H1 (cell line): ENCODE measurements at regions not wholly inside any gene's neighbourhood (a gene's known extent, or its start where the extent isn't known, plus 50 kb on each side); places are given as distances from the start of the nearest gene placed in this dataset.

Experiments
- CTCF ChIA-PET: fragments of 300-600 bp; sonication (Branson Sonifier 250); formaldehyde crosslinking; loops from one replicate; lab custom pipeline; 2021; ENCODE audit not compliant: partially characterized antibody; lab: Charles Lee
- POLR2A ChIA-PET: fragments of 300-600 bp; sonication (Branson Sonifier 250); formaldehyde crosslinking; loops from one replicate; lab custom pipeline; 2021; ENCODE audit warnings: inconsistent platforms; ENCODE audit not compliant: partially characterized antibody; lab: Charles Lee
- DNase-seq, 2 experiments: peaks; one replicate each; pipeline versions ENCODE4 v3.0.0 to v3.0.0-alpha.2; 2010 to 2022; ENCODE audit warnings: low spot score in 2 of 2, low read depth in 1 of 2, mixed read lengths in 1 of 2
- FAIRE-seq: peaks from 2 replicates; lab custom pipeline; 2011; peaks lifted over from hg19 to GRCh38; lab: Jason Lieb, UNC
- H2AFZ ChIP-seq: 2 replicates; pipeline ENCODE4 v1.8.1; 2012; ENCODE audit warnings: low read length, inconsistent platforms
- H2AK5ac ChIP-seq: 2 replicates; pipeline ENCODE4 v1.6.1; 2013; ENCODE audit warnings: low read depth, low read length
- H2BK120ac ChIP-seq: replicated peaks from 2 replicates; pipeline ENCODE3; 2013; ENCODE audit warnings: low read depth, low read length, inconsistent platforms
- H2BK12ac ChIP-seq: 2 replicates; pipeline ENCODE4 v1.6.1; 2013; ENCODE audit warnings: low read depth, low read length
- H2BK15ac ChIP-seq: 2 replicates; pipeline ENCODE4 v1.6.1; 2013; ENCODE audit warnings: low read length
- H2BK20ac ChIP-seq: 2 replicates; pipeline ENCODE4 v1.6.1; 2013; ENCODE audit warnings: low read length
- H2BK5ac ChIP-seq: 2 replicates; pipeline ENCODE4 v1.6.1; 2013; ENCODE audit warnings: low read depth, low read length
- H3K14ac ChIP-seq: 2 replicates; pipeline ENCODE4 v1.6.1; 2013; ENCODE audit warnings: inconsistent platforms; ENCODE audit not compliant: insufficient read length
- H3K18ac ChIP-seq: 2 replicates; pipeline ENCODE4 v1.6.1; 2013; ENCODE audit warnings: low read length; ENCODE audit errors: extremely low read depth
- H3K23ac ChIP-seq: 2 replicates; pipeline ENCODE4 v1.6.1; 2013; ENCODE audit warnings: inconsistent platforms; ENCODE audit not compliant: insufficient read length
- H3K23me2 ChIP-seq: 2 replicates; pipeline ENCODE4 v1.6.1; 2013; ENCODE audit warnings: low read depth, low read length
- H3K27ac ChIP-seq: 2 replicates; pipeline ENCODE4 v1.6.1; 2011; ENCODE audit warnings: low read depth, low read length, inconsistent platforms
- H3K27me3 ChIP-seq, 4 experiments: replicated peaks in 1 of 4; 1 replicate in 1 of 4; 2 replicates in 3 of 4; pipeline versions ENCODE4 v1.6.1 to v1.8.1; 2011 to 2013; ENCODE audit warnings: low read length in 3 of 4, mild to moderate bottlenecking in 3 of 4, inconsistent platforms in 2 of 4, mixed read lengths in 2 of 4, moderate library complexity in 1 of 4; ENCODE audit not compliant: control insufficient read depth in 3 of 4, insufficient read depth in 3 of 4; ENCODE audit errors: extremely low read depth in 1 of 4
- H3K36me3 ChIP-seq, 4 experiments: 2 replicates each; pipeline versions ENCODE4 v1.6.1 to v1.8.1; 2011 to 2013; ENCODE audit warnings: mild to moderate bottlenecking in 4 of 4, low read length in 3 of 4, moderate library complexity in 2 of 4, control low read depth in 1 of 4, inconsistent platforms in 1 of 4; ENCODE audit not compliant: insufficient read depth in 4 of 4, control insufficient read depth in 2 of 4
- H3K4ac ChIP-seq: replicated peaks from 2 replicates; pipeline ENCODE3; 2013; ENCODE audit warnings: low read length, low read depth, mixed read lengths, inconsistent platforms; ENCODE audit not compliant: insufficient read length
- H3K4me1 ChIP-seq, 4 experiments: replicated peaks in 1 of 4; 1 replicate in 1 of 4; 2 replicates in 3 of 4; pipeline versions ENCODE4 v1.6.1 to v1.8.1; 2011 to 2013; ENCODE audit warnings: low read length in 3 of 4, inconsistent platforms in 2 of 4, mixed read lengths in 1 of 4; ENCODE audit not compliant: insufficient read depth in 4 of 4, control insufficient read depth in 3 of 4
- H3K4me2 ChIP-seq, 2 experiments: 2 replicates each; pipeline versions ENCODE4 v1.6.1 to v1.8.1; 2011 to 2013; ENCODE audit warnings: low read depth in 2 of 2, low read length in 2 of 2, control low read depth in 1 of 2, inconsistent platforms in 1 of 2, mild to moderate bottlenecking in 1 of 2; ENCODE audit not compliant: insufficient read depth in 1 of 2
- H3K4me3 ChIP-seq, 4 experiments: fragments of 200-600, 300-600 bp in 1 of 4; sonication (generic), shearing (Covaris generic), sonication (Bioruptor Twin) in 1 of 4; 2 replicates each; pipeline versions ENCODE4 v1.5.1 to v1.8.1; 2011 to 2016; ENCODE audit warnings: low read length in 4 of 4, low read depth in 3 of 4, control low read depth in 2 of 4, inconsistent platforms in 2 of 4, mild to moderate bottlenecking in 2 of 4, mixed read lengths in 1 of 4, moderate library complexity in 1 of 4; ENCODE audit not compliant: insufficient read depth in 2 of 4; ENCODE audit errors: extremely low read depth in 1 of 4
- H3K56ac ChIP-seq: replicated peaks from 2 replicates; pipeline ENCODE3; 2013; ENCODE audit warnings: low read depth, mild to moderate bottlenecking, mixed read lengths, low read length, inconsistent platforms; ENCODE audit not compliant: insufficient read length
- H3K79me1 ChIP-seq: 2 replicates; pipeline ENCODE4 v1.6.1; 2013; ENCODE audit warnings: low read depth, low read length, control low read depth
- H3K79me2 ChIP-seq, 2 experiments: 2 replicates each; pipeline versions ENCODE4 v1.6.1 to v1.8.1; 2012 to 2013; ENCODE audit warnings: low read length in 2 of 2, mild to moderate bottlenecking in 2 of 2, inconsistent platforms in 1 of 2; ENCODE audit not compliant: insufficient read depth in 2 of 2, control insufficient read depth in 1 of 2
- H3K9ac ChIP-seq, 4 experiments: replicated peaks in 1 of 4; 1 replicate in 1 of 4; 2 replicates in 3 of 4; pipeline versions ENCODE4 v1.6.1 to v1.8.1; 2011 to 2013; ENCODE audit warnings: low read depth in 3 of 4, low read length in 3 of 4, control low read depth in 2 of 4, mild to moderate bottlenecking in 2 of 4, moderate library complexity in 2 of 4, inconsistent platforms in 1 of 4; ENCODE audit errors: extremely low read depth in 1 of 4
- H3K9me3 ChIP-seq, 2 experiments: 2 replicates each; pipeline versions ENCODE4 v1.6.1 to v1.8.1; 2012 to 2013; ENCODE audit warnings: mild to moderate bottlenecking in 2 of 2, moderate library complexity in 2 of 2, control low read depth in 1 of 2, inconsistent platforms in 1 of 2, low read depth in 1 of 2, low read length in 1 of 2, mixed read lengths in 1 of 2; ENCODE audit not compliant: insufficient read depth in 2 of 2
- H4K20me1 ChIP-seq, 2 experiments: replicated peaks in 1 of 2; 2 replicates each; pipeline versions ENCODE3 to v1.8.1; 2011 to 2013; ENCODE audit warnings: inconsistent platforms in 2 of 2, low read length in 2 of 2, mild to moderate bottlenecking in 1 of 2; ENCODE audit not compliant: insufficient read depth in 2 of 2, control insufficient read depth in 1 of 2
- H4K5ac ChIP-seq: 2 replicates; pipeline ENCODE4 v1.6.1; 2013; ENCODE audit warnings: low read length, low read depth, mixed read lengths, inconsistent platforms; ENCODE audit not compliant: insufficient read length
- H4K8ac ChIP-seq: 2 replicates; pipeline ENCODE4 v1.8.0; 2013; ENCODE audit warnings: mild to moderate bottlenecking, moderate library complexity, low read length, inconsistent platforms; ENCODE audit not compliant: insufficient read depth; ENCODE audit errors: extremely low read depth
- H4K91ac ChIP-seq: replicated peaks from 2 replicates; pipeline ENCODE3; 2013; ENCODE audit warnings: low read length, mixed read lengths, inconsistent platforms; ENCODE audit not compliant: insufficient read length
- ATF2 ChIP-seq: IDR thresholded peaks from 2 replicates; pipeline ENCODE4 v1.6.1; 2012; ENCODE audit warnings: low read length, inconsistent platforms
- CEBPB ChIP-seq: IDR thresholded peaks from 2 replicates; pipeline ENCODE4 v1.6.1; 2012; ENCODE audit warnings: low read depth, low read length
- EZH2 ChIP-seq: fragments of 200-600 bp; sonication (generic); IDR thresholded peaks from 2 replicates; pipeline ENCODE4 v1.7.1; 2012; ENCODE audit warnings: low read depth, mild to moderate bottlenecking, moderate library complexity, low read length, inconsistent platforms; ENCODE audit not compliant: severe bottlenecking
- FOSL1 ChIP-seq: IDR thresholded peaks from 2 replicates; pipeline ENCODE4 v1.6.1; 2011; ENCODE audit warnings: mild to moderate bottlenecking, low read depth, low read length, moderate library complexity; ENCODE audit not compliant: insufficient read depth
- JUN ChIP-seq: IDR thresholded peaks from 2 replicates; pipeline ENCODE4 v1.6.1; 2011; ENCODE audit warnings: low read depth, mild to moderate bottlenecking, improper control_type of control experiment, low read length
- KDM4A ChIP-seq: IDR thresholded peaks from one replicate; pipeline ENCODE4 v1.7.1; 2012; ENCODE audit warnings: low read depth, mild to moderate bottlenecking, moderate library complexity, low read length, inconsistent platforms; ENCODE audit not compliant: severe bottlenecking
- SP4 ChIP-seq: IDR thresholded peaks from 2 replicates; pipeline ENCODE4 v1.6.1; 2012; ENCODE audit warnings: low read length, inconsistent platforms
- TCF12 ChIP-seq: IDR thresholded peaks from 2 replicates; pipeline ENCODE4 v1.6.1; 2011; ENCODE audit warnings: low read depth, mild to moderate bottlenecking, low read length
- YY1 ChIP-seq: IDR thresholded peaks from 2 replicates; pipeline ENCODE4 v1.6.1; 2011; ENCODE audit warnings: low read depth, mild to moderate bottlenecking, low read length
- WGBS, 2 experiments: shearing (Covaris generic) in 1 of 2; methylation state at CpG; one replicate each; pipeline versions ENCODE4 v1.1.6 to v1.1.7; 2013 to 2015; ENCODE audit warnings: low lambda C conversion rate in 2 of 2, mixed read lengths in 2 of 2, inconsistent platforms in 1 of 2, low coverage in 1 of 2, missing lambda C conversion rate in 1 of 2; ENCODE audit not compliant: insufficient replicate concordance in 2 of 2, insufficient coverage in 1 of 2, insufficient read length in 1 of 2; ENCODE audit errors: extremely low coverage in 1 of 2, missing lambda C conversion rate in 1 of 2; 5-methylcytosine and 5-hydroxymethylcytosine counted together

DNA sequence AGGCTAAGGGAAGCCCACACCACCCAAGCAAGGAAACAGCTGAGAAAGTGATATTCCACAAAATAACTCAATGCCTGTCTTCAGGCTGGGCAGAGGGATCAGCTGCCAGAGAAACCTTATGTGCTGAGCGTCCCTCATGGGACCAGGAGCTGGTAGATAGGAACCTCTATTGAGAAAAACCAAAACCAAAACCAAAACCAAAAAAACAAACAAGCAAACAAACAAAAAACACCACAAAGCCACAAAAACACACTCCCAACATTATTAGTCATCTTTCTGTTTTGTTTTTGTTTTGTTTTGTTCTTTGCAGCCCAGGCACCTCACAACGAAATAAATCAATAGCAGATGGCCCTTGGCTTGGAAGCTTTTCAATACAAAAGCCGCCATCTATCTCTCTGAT lies 760.8 kb upstream of the CELF2 start:
- no peaks in the 10 kb centered on the region for H4K20me1 ChIP-seq
- no peaks in the 10 kb centered on the region for H3K27me3 ChIP-seq
- no peak overlapping the region for H3K27ac ChIP-seq
- no peak overlapping the region for H2AK5ac ChIP-seq
- no peaks in the 10 kb centered on the region for H3K79me2 ChIP-seq
- H3K79me1 ChIP-seq, result no peaks in the 10 kb centered on the region
- H3K4me3 ChIP-seq, result no peak overlapping the region
- peaks cover 5 to 8% of the 10 kb centered on the region in 2 experiments; a peak in 2 of 4 replicates for H3K9me3 ChIP-seq
- FAIRE-seq (no peak), DNase-seq (no peak)
- CTCF ChIA-PET, result interaction anchor here (1.1 kb wide), 1 partner anchor 10 kb away, joined by 3 read pairs; no protein-coding TSS in a partner anchor
- H4K5ac ChIP-seq, result no peak overlapping the region
- no peak overlapping the region for H2BK12ac ChIP-seq
- H3K56ac ChIP-seq, result no peak overlapping the region
- WGBS, 2 experiments, result 87% methylated on average over 3 of the region's 3 CpGs; no CpG with 5 or more reads in 1 of the 2 experiments
- no peak overlapping the region for H3K9ac ChIP-seq
- no peak overlapping the region for H2AFZ ChIP-seq
- POLR2A ChIA-PET, result no interaction called here
- H3K23me2 ChIP-seq, result no peaks in the 10 kb centered on the region
- H2BK5ac ChIP-seq, result no peak overlapping the region
- no peak overlapping the region for H4K91ac ChIP-seq
- no peaks in the 10 kb centered on the region for H3K36me3 ChIP-seq
- no peak overlapping the region for H3K14ac ChIP-seq
- H2BK15ac ChIP-seq, result no peak overlapping the region
- no peak for TF ChIP-seq FOSL1
- no peak for TF ChIP-seq KDM4A
- TF ChIP-seq SP4, result no peak
- TF ChIP-seq TCF12, result no peak
- TF ChIP-seq YY1, result no peak
- TF ChIP-seq ATF2, result no peak
- no peak for TF ChIP-seq JUN
- no peak for TF ChIP-seq EZH2
- no peak for TF ChIP-seq CEBPB
- H3K23ac ChIP-seq, result no peak overlapping the region
- H4K8ac ChIP-seq, result no peak overlapping the region
- no peak overlapping the region for H3K18ac ChIP-seq
- H3K4me2 ChIP-seq, result no peak overlapping the region
- H2BK120ac ChIP-seq, result no peak overlapping the region
- no peaks in the 10 kb centered on the region for H3K4me1 ChIP-seq
- H2BK20ac ChIP-seq, result no peak overlapping the region
- no peak overlapping the region for H3K4ac ChIP-seq
